Ascending aorta (tissue), 2 donors: ENCODE measurements at regions not wholly inside any gene's neighbourhood (a gene's known extent, or its start where the extent isn't known, plus 50 kb on each side); places are given as distances from the start of the nearest gene placed in this dataset.

Source experiments
- DNase-seq, 2 donors: peaks; one replicate each; pipeline ENCODE4 v3.0.0-alpha.2; 2019; ENCODE audit warnings: low spot score in 2 of 2
- H3K27ac ChIP-seq, 2 donors: fragments of 200-600 bp; sonication (generic); one replicate each; pipeline ENCODE4 v1.5.1; 2016 to 2017; ENCODE audit warnings: mild to moderate bottlenecking in 1 of 2
- H3K27me3 ChIP-seq: fragments of 200-600 bp; sonication (generic); one replicate; pipeline ENCODE4 v1.5.1; 2017
- H3K36me3 ChIP-seq, 2 donors: fragments of 200-600 bp; sonication (generic); one replicate each; pipeline ENCODE4 v1.5.1; 2016
- H3K4me1 ChIP-seq, 2 donors: fragments of 200-600 bp; sonication (generic); one replicate each; pipeline ENCODE4 v1.5.1; 2016 to 2017; ENCODE audit warnings: mild to moderate bottlenecking in 1 of 2
- H3K4me3 ChIP-seq, 2 donors: fragments of 200-600 bp; sonication (generic); one replicate each; pipeline ENCODE4 v1.5.1; 2016 to 2017; ENCODE audit warnings: mild to moderate bottlenecking in 1 of 2
- H3K9me3 ChIP-seq, 2 donors: fragments of 200-600 bp; sonication (generic); one replicate each; pipeline ENCODE4 v1.5.1; 2016
- intact Hi-C: fragments of 100-400 bp; cut with DNase I; formaldehyde crosslinking; loops from one replicate; pipeline ENCODE4 v1.15.1; 2023
- TF ChIP-seq, protein P1 (sequence below), 3 experiments: fragments of 200-600 bp in 2 of 3; fragments of 450-650 bp in 1 of 3; sonication (generic) in 2 of 3; IDR thresholded peaks; one replicate each; pipeline ENCODE4 v1.5.1; 2016 to 2019; ENCODE audit warnings: antibody characterized with exemption in 3 of 3, mild to moderate bottlenecking in 1 of 3, moderate library complexity in 1 of 3

GRCh38 chr20:19121463-19121862, 91.0 kb upstream of the SLC24A3 start:
- H3K9me3 ChIP-seq = no peaks in the 10 kb centered on the region
- no peak overlapping the region for H3K27ac ChIP-seq
- intact Hi-C loops = no loop called here
- DNase-seq = no peak
- no peaks in the 10 kb centered on the region for H3K36me3 ChIP-seq
- H3K4me3 ChIP-seq = no peak overlapping the region
- no peaks in the 10 kb centered on the region for H3K4me1 ChIP-seq
- H3K27me3 ChIP-seq = no peaks in the 10 kb centered on the region
- TF ChIP-seq, protein P1, sequence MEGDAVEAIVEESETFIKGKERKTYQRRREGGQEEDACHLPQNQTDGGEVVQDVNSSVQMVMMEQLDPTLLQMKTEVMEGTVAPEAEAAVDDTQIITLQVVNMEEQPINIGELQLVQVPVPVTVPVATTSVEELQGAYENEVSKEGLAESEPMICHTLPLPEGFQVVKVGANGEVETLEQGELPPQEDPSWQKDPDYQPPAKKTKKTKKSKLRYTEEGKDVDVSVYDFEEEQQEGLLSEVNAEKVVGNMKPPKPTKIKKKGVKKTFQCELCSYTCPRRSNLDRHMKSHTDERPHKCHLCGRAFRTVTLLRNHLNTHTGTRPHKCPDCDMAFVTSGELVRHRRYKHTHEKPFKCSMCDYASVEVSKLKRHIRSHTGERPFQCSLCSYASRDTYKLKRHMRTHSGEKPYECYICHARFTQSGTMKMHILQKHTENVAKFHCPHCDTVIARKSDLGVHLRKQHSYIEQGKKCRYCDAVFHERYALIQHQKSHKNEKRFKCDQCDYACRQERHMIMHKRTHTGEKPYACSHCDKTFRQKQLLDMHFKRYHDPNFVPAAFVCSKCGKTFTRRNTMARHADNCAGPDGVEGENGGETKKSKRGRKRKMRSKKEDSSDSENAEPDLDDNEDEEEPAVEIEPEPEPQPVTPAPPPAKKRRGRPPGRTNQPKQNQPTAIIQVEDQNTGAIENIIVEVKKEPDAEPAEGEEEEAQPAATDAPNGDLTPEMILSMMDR (IDR thresholded peaks at IDR 0.05) = no peak

DNA sequence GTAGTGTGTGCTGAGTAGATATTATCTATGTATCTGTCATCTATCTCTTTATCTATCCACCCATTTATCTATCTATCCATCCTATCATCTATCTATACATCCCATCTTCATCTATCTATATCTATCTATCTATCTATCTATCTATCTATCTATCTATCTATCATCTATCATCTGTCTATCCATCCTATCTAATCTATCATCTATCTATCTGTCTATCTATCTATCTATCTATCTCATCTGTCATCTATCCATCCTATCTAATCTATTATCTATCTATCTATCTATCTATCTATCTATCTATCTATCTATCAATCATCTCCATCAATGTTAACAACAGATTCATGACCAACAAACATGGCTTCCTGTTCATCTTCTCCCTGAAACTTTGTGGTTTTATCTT, 90.5 kb upstream of the SLC24A3 start:
- TF ChIP-seq, protein P1 (IDR thresholded peaks at IDR 0.05) = no peak
- Histone ChIP-seq H3K36me3 (no peaks in the 10 kb centered on the region), H3K4me1 (no peaks in the 10 kb centered on the region), H3K9me3 (no peaks in the 10 kb centered on the region), H3K27me3 (no peaks in the 10 kb centered on the region), H3K4me3 (no peak overlapping the region), H3K27ac (no peak overlapping the region)
- intact Hi-C loops = no loop called here
- no peak for DNase-seq

DNA sequence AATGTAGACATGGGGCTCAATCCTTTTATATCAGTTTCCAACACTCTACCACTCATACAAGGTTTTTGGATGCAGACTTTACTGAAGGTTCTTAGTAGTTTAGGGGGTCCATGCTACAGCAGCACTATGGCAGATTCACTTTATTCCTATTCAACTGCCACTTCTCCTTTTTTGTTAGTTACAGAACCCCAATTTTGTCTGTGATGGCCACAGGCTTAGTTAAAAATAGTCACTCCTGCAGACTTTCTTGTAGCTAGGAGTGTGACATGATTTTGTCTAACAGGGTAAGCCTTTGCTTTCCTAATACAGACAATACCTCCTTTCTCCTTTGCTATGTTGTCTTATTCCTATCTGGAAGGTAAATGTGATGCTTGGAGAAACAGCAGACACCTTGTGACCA, 90.0 kb upstream of the SLC24A3 start:
- Histone ChIP-seq H3K4me1 (no peaks in the 10 kb centered on the region), H3K9me3 (no peaks in the 10 kb centered on the region), H3K36me3 (no peaks in the 10 kb centered on the region), H3K27ac (no peak overlapping the region), H3K4me3 (no peak overlapping the region), H3K27me3 (no peaks in the 10 kb centered on the region)
- TF ChIP-seq, protein P1 (IDR thresholded peaks at IDR 0.05) = no peak
- no peak for DNase-seq
- intact Hi-C loops = no loop called here

- TF ChIP-seq, protein P1 (IDR thresholded peaks at IDR 0.05) = no peak
- intact Hi-C loops = no loop called here
- no peak overlapping the region for H3K4me3 ChIP-seq
- H3K27ac ChIP-seq = no peak overlapping the region
- no peaks in the 10 kb centered on the region for H3K9me3 ChIP-seq
- no peaks in the 10 kb centered on the region for H3K4me1 ChIP-seq
- H3K36me3 ChIP-seq = no peaks in the 10 kb centered on the region
- DNase-seq = no peak
- H3K27me3 ChIP-seq = no peaks in the 10 kb centered on the region
These were observed 86.9 kb upstream of the SLC24A3 start for GRCh38 chr20:19125508-19125907.

DNA sequence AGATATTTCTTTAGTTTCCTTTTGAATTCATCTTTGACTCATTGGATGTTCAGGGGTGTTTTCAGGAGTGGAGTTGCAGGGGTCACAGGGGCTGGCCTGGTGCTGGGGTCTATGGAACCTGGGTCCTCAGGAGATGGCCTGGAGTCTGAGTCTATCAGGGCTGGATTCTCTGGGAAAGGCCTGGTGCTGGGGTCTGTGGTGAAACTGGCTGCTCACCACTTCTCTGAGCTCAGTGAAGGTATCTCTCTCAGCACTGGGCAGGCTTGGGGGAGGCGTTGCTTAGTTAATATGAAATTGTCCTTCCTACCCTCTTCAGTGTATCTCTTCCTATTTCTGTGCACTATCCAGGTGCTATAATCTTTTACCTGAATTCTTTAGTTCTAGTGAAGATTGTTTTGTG, 83.1 kb upstream of the SLC24A3 start:
- Histone ChIP-seq H3K4me3 (no peak overlapping the region), H3K27me3 (no peaks in the 10 kb centered on the region), H3K4me1 (no peaks in the 10 kb centered on the region), H3K9me3 (no peaks in the 10 kb centered on the region), H3K27ac (no peak overlapping the region), H3K36me3 (no peaks in the 10 kb centered on the region)
- TF ChIP-seq, protein P1 (IDR thresholded peaks at IDR 0.05) = no peak
- intact Hi-C loops = no loop called here
- no peak for DNase-seq

- DNase-seq = no peak
These were observed 82.3 kb upstream of the SLC24A3 start for GRCh38 chr20:19129976-19130612.

More at GRCh38 chr20:19129976-19130612, 82.3 kb upstream of the SLC24A3 start:
- Histone ChIP-seq H3K4me1 (no peaks in the 10 kb centered on the region), H3K4me3 (no peak overlapping the region), H3K9me3 (no peaks in the 10 kb centered on the region), H3K36me3 (no peaks in the 10 kb centered on the region), H3K27ac (no peak overlapping the region), H3K27me3 (no peaks in the 10 kb centered on the region)
- intact Hi-C loops = no loop called here
- TF ChIP-seq, protein P1 (IDR thresholded peaks at IDR 0.05) = no peak
